ENCODE measurements at regions not wholly inside any gene's neighbourhood (a gene's known extent, or its start where the extent isn't known, plus 50 kb on each side); places are given as distances from the start of the nearest gene placed in this dataset.

- no peak for DNase-seq
Observed at GRCh38 chr5:109945723-109946480, 256.2 kb downstream of the MAN2A1 start.

- no peak for DNase-seq
Observed at GRCh38 chr5:109946610-109947009, 256.9 kb downstream of the MAN2A1 start.

- no peak for DNase-seq
Observed at GRCh38 chr5:109947667-109948066, 257.9 kb downstream of the MAN2A1 start.

GRCh38 chr5:109950634-109951033, 260.9 kb downstream of the MAN2A1 start:
- no peak for DNase-seq

GRCh38 chr5:109951348-109951747, 261.6 kb downstream of the MAN2A1 start:
- no peak for DNase-seq

DNA sequence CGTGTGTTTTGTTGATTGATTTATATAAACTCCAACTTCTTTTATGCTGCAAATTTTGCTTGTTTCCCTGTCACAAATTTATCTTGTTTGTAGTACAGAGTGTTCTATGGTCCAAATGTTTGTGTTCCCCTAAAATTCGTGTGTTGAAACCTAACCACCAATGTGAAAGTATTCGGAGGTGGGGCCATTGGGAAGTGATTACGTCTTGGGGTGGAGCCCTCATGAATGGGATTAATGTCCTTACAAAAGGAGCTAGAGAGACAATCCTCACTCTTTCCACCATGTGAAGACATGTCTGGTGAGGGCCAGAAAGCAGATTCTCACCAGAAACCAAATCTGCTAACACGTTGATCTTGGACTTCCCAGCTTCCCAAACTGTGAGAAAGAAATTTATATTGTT, 262.0 kb downstream of the MAN2A1 start:
- no peak for DNase-seq

DNA sequence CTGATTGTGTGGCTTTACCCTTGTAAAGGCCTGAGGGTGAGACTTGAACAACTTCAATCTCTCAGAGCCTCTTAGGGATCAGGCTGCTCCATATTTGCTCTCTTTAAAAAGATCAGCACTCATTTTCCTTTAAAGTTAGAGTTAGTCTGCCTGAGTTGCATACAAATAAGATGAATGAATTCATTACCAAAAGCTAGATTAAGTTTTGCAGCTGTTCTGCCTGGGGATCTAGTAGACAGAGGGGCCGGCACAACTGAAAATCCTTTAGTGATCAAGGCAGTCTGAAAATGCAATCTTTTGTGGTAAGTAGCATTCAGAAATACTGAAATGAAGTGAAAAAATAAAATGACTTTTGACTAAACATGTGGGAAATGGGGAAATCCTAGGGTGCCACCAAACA, 264.0 kb downstream of the MAN2A1 start:
- DNase-seq = no peak

DNA sequence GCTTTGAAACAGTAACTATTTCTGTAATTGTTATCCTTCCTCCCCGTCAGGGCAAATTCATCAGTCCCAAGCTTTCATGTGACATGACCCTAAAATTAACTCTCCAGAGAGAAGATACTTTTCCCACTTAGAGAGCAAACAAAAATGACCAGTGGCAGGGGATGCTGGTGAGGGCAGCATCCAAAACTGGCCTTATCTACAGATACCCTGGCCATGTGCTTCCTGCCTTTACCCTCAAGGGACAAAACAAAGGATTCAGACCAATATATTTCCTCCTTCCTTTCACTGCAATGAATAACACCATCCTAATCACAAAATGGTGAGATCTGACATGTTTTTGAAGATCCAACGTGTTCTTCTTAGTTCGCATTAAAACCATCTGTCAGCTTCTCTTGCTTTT, 267.2 kb downstream of the MAN2A1 start:
- no peak for DNase-seq

DNA sequence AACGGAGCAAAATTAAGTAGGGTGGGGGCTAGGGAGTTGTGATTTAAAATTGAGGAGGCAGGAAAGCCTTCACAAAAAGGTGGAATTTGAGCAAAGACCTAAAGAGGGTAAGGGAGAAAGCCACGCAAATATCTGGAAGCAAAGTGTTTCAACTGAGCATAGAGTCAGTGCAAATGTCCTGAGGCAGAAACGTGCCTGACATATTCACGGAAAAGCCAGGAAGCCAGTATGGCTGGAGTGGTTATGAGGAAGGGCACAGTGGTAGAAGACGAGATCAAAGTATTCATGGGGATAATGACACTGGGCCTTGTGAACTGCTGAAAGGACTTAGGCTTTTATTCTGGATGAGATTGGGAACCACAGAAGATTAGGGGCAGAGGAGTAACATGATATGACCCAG, 268.4 kb downstream of the MAN2A1 start:
- DNase-seq = no peak

- DNase-seq = no peak
Observed at GRCh38 chr5:109959652-109960051, 269.9 kb downstream of the MAN2A1 start.

- no peak for DNase-seq
Observed at GRCh38 chr5:109961751-109962150, 272.0 kb downstream of the MAN2A1 start.

- DNase-seq = no peak
Observed at GRCh38 chr5:109962882-109963603, 273.3 kb downstream of the MAN2A1 start.

GRCh38 chr5:109964136-109964535, 274.4 kb downstream of the MAN2A1 start:
- no peak for DNase-seq

- DNase-seq = no peak
Observed at GRCh38 chr5:109965634-109966033, 275.9 kb downstream of the MAN2A1 start.

- no peak for DNase-seq
Observed at GRCh38 chr5:109971968-109972367, 282.2 kb downstream of the MAN2A1 start.

GRCh38 chr5:109981979-109982378, 292.3 kb downstream of the MAN2A1 start:
- no peak for DNase-seq

DNA sequence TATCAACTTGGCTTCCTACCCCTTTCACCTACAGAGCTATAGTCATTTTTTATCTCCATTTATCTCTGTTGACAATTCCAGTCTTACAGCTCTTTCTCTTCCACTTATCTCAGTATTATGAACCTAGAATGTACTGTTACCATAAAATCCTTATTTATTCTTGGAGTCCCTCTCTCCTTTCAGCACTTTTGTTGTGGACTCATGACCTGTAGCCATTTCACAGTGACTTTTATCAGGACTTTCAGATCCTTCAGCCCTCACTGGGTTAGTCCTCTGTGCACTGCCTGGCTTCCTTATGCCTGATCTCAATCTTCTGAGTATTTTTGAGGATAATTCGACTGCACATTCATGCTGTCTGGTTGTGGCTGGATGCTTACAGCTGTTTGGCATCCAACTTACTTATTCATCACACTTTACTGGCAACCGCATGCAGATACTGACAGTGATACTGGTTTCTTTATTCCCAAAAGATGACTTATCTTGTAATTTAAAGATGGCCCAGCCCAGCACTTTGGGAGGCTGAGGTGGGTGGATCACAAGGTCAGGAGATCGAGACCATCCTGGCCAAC, 293.3 kb downstream of the MAN2A1 start:
- no peak for DNase-seq

GRCh38 chr5:109986726-109987125, 297.0 kb downstream of the MAN2A1 start:
- DNase-seq = no peak

GRCh38 chr5:109987355-109987754, 297.6 kb downstream of the MAN2A1 start:
- DNase-seq = no peak

GRCh38 chr5:109987970-109988369, 298.2 kb downstream of the MAN2A1 start:
- no peak for DNase-seq

GRCh38 chr5:109989161-109989560, 299.4 kb downstream of the MAN2A1 start:
- DNase-seq = no peak

GRCh38 chr5:109989994-109990722, 300.4 kb downstream of the MAN2A1 start:
- DNase-seq = no peak

GRCh38 chr5:109990723-109991359, 301.1 kb downstream of the MAN2A1 start:
- DNase-seq = no peak
